Head of caudate nucleus (tissue), 42 donors: ENCODE measurements at regions not wholly inside any gene's neighbourhood (a gene's known extent, or its start where the extent isn't known, plus 50 kb on each side); places are given as distances from the start of the nearest gene placed in this dataset.
"Not testable (repeated sequence)": the region's sequence is repeated elsewhere in the genome, so short reads cannot be mapped to it uniquely, and the experiment has no call there.

Source experiments
- DNase-seq, 42 donors: peaks; one replicate each; pipeline versions ENCODE4 v3.0.0 to v3.0.0-alpha.2; 2020 to 2021; ENCODE audit warnings: mixed read lengths in 7 of 42
- intact Hi-C: fragments of 100-400 bp; cut with DNase I; formaldehyde crosslinking; loops from one replicate; pipeline ENCODE4 v1.15.0; 2022

- no peak for DNase-seq
- intact Hi-C loops = no loop called here
These were observed 111.6 kb upstream of the LRPAP1 start for GRCh38 chr4:3643518-3644433.

- no peak for DNase-seq
These were observed 110.7 kb upstream of the LRPAP1 start for GRCh38 chr4:3642806-3643517.

GRCh38 chr4:3642056-3642630 lies 109.9 kb upstream of the LRPAP1 start:
- intact Hi-C loops = no loop called here
- no peak for DNase-seq

More at GRCh38 chr4:3642806-3643517, 110.7 kb upstream of the LRPAP1 start:
- intact Hi-C loops = no loop called here

- intact Hi-C loops = no loop called here
- DNase-seq = no peak
These were observed 109.3 kb upstream of the LRPAP1 start for GRCh38 chr4:3641501-3641900.

GRCh38 chr4:3640587-3640962 lies 108.4 kb upstream of the LRPAP1 start:
- no peak for DNase-seq
- intact Hi-C loops = no loop called here

GRCh38 chr4:3639613-3640586 lies 107.7 kb upstream of the LRPAP1 start:
- intact Hi-C loops = no loop called here
- DNase-seq = no peak

- intact Hi-C loops = no loop called here
These were observed 106.0 kb upstream of the LRPAP1 start for GRCh38 chr4:3638080-3638795.

GRCh38 chr4:3637326-3638016 lies 105.2 kb upstream of the LRPAP1 start:
- peak in 13 of 42 donors; percentile 15 to 61 (median 47) for DNase-seq
- intact Hi-C loops = no loop called here

More at GRCh38 chr4:3638080-3638795, 106.0 kb upstream of the LRPAP1 start:
- DNase-seq = no peak

- intact Hi-C loops = no loop called here
- no peak for DNase-seq
These were observed 104.6 kb upstream of the LRPAP1 start for GRCh38 chr4:3636646-3637320.

- intact Hi-C loops, DNase-seq: not testable (repeated sequence)
These were observed 103.8 kb upstream of the LRPAP1 start for GRCh38 chr4:3636020-3636419.

- intact Hi-C loops = no loop called here
- DNase-seq = no peak
These were observed 102.9 kb upstream of the LRPAP1 start for GRCh38 chr4:3634894-3635820.

GRCh38 chr4:3634281-3634857 lies 102.1 kb upstream of the LRPAP1 start:
- intact Hi-C loops = no loop called here
- no peak for DNase-seq

GRCh38 chr4:3633277-3633676 lies 101.1 kb upstream of the LRPAP1 start:
- intact Hi-C loops = not testable (repeated sequence)
- peak in 1 of 42 donors; percentile 20 for DNase-seq

- DNase-seq = peak in 1 of 42 donors; percentile 21
- intact Hi-C loops = not testable (repeated sequence)
These were observed 100.6 kb upstream of the LRPAP1 start for GRCh38 chr4:3632794-3633193.

- DNase-seq = peak in 1 of 42 donors; percentile 11
- intact Hi-C loops = not testable (repeated sequence)
These were observed 99.5 kb upstream of the LRPAP1 start for GRCh38 chr4:3631544-3632266.
